ENCODE measurements at regions not wholly inside any gene's neighbourhood (a gene's known extent, or its start where the extent isn't known, plus 50 kb on each side); places are given as distances from the start of the nearest gene placed in this dataset.

DNA sequence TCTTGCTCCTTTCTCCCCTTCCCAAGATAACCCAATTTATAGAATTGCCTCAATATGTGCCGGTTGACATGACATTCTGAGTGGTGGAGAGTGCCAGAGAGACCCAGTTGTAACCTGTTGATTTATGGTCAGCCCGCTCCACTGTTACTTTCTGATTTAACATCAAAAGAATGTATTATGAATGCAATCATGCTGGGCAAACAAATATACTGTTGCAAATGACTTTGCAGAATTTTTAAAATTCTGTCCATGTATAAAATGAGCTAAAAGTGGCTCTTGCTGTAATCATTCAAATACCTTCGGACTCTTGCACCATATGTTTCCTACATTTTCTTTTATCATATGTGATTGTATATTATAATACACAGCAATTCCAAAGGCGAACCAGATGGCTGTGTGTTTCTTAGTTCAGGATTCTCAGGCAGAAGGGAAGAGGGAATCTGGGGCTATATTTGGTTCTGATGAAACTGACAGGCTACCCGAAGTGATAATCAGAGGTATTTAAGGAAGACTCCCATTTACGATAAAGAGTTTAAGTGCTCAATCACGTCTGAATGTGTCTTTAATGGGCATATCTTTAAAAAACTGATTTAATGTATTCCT lies 131.7 kb downstream of the CLCN4 start:
- no peak for DNase-seq
- TF ChIP-seq, protein P1, sequence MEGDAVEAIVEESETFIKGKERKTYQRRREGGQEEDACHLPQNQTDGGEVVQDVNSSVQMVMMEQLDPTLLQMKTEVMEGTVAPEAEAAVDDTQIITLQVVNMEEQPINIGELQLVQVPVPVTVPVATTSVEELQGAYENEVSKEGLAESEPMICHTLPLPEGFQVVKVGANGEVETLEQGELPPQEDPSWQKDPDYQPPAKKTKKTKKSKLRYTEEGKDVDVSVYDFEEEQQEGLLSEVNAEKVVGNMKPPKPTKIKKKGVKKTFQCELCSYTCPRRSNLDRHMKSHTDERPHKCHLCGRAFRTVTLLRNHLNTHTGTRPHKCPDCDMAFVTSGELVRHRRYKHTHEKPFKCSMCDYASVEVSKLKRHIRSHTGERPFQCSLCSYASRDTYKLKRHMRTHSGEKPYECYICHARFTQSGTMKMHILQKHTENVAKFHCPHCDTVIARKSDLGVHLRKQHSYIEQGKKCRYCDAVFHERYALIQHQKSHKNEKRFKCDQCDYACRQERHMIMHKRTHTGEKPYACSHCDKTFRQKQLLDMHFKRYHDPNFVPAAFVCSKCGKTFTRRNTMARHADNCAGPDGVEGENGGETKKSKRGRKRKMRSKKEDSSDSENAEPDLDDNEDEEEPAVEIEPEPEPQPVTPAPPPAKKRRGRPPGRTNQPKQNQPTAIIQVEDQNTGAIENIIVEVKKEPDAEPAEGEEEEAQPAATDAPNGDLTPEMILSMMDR (IDR thresholded peaks at IDR 0.05; ENCODE audit: low read depth, low read length), result no peak
- H3K27me3 ChIP-seq, result no peaks in the 10 kb centered on the region

GRCh38 chrX:10296576-10296975 lies 139.8 kb downstream of the CLCN4 start:
- no peak for DNase-seq
- Histone ChIP-seq H3K36me3 (no peaks in the 10 kb centered on the region), H3K27me3 (no peaks in the 10 kb centered on the region), H3K4me3 (ENCODE audit: low read depth, low read length) (no peak overlapping the region), H3K4me1 (no peaks in the 10 kb centered on the region), H3K9me3 (no peaks in the 10 kb centered on the region)
- TF ChIP-seq, protein P1 (IDR thresholded peaks at IDR 0.05; ENCODE audit: low read depth, low read length), result no peak

More for the DNA sequence above, 131.7 kb downstream of the CLCN4 start:
- Histone ChIP-seq H3K9me3 (no peaks in the 10 kb centered on the region), H3K36me3 (no peaks in the 10 kb centered on the region), H3K4me3 (ENCODE audit: low read depth, low read length) (no peak overlapping the region), H3K4me1 (no peaks in the 10 kb centered on the region)

- H3K4me1 ChIP-seq, result no peaks in the 10 kb centered on the region
- H3K9me3 ChIP-seq, result no peaks in the 10 kb centered on the region
- no peaks in the 10 kb centered on the region for H3K27me3 ChIP-seq
- peak; percentile 11 for DNase-seq
- TF ChIP-seq, protein P1 (IDR thresholded peaks at IDR 0.05; ENCODE audit: low read depth, low read length), result no peak
- no peak overlapping the region for H3K4me3 ChIP-seq (ENCODE audit: low read depth, low read length)
- H3K36me3 ChIP-seq, result no peaks in the 10 kb centered on the region
These were observed 153.7 kb downstream of the CLCN4 start for GRCh38 chrX:10310511-10310910.

GRCh38 chrX:10314530-10315104 lies 157.8 kb downstream of the CLCN4 start:
- H3K36me3 ChIP-seq, result no peaks in the 10 kb centered on the region
- TF ChIP-seq, protein P1 (IDR thresholded peaks at IDR 0.05; ENCODE audit: low read depth, low read length), result no peak
- no peaks in the 10 kb centered on the region for H3K9me3 ChIP-seq
- H3K27me3 ChIP-seq, result no peaks in the 10 kb centered on the region
- no peak overlapping the region for H3K4me3 ChIP-seq (ENCODE audit: low read depth, low read length)
- DNase-seq, result no peak
- no peaks in the 10 kb centered on the region for H3K4me1 ChIP-seq

DNA sequence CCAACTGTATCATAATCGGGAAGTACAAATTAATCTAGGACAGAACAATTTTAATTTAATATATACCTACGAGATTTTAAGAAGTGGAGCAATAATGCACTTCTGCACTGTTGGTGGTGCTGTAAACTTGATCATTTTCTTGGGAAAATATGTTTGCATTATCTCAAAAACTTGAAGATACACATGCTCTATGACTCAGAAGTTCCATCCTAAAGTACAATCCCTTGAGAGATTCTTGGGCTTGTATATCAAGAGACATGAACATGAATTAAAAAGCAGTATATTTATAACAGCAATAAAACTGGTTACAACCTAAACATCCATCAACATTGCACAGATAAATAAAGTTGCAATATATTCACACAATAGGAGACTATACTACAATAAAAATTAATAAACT lies 168.8 kb downstream of the CLCN4 start:
- Histone ChIP-seq H3K9me3 (no peaks in the 10 kb centered on the region), H3K36me3 (no peaks in the 10 kb centered on the region), H3K27me3 (no peaks in the 10 kb centered on the region), H3K4me1 (no peaks in the 10 kb centered on the region), H3K4me3 (ENCODE audit: low read depth, low read length) (no peak overlapping the region)
- TF ChIP-seq, protein P1 (IDR thresholded peaks at IDR 0.05; ENCODE audit: low read depth, low read length), result no peak
- no peak for DNase-seq

DNA sequence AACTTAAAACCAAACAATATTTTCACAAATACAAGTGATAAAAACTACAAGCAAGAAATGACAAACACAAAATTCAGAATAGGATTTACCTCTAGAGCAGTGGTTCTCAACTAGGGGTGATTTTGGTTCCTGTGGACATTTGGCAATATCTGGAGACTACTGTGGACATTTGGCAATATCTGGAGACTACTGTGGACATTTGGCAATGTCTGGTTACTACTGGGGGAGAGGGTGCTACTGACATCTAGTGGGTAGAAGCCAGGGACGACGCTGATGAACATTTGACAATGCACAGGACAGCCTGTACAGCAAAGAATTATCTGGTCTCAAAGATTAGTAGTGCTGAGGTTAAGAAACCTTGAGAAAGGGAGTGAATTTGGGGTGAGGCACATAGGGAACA lies 169.8 kb downstream of the CLCN4 start:
- H3K4me1 ChIP-seq, result no peaks in the 10 kb centered on the region
- peak; percentile 43 for DNase-seq
- TF ChIP-seq, protein P1 (IDR thresholded peaks at IDR 0.05; ENCODE audit: low read depth, low read length), result peak; percentile 71

More for the DNA sequence above, 169.8 kb downstream of the CLCN4 start:
- Histone ChIP-seq H3K27me3 (no peaks in the 10 kb centered on the region), H3K4me3 (ENCODE audit: low read depth, low read length) (no peak overlapping the region), H3K9me3 (no peaks in the 10 kb centered on the region), H3K36me3 (no peaks in the 10 kb centered on the region)

All from BE2C (cell line).